ENCODE measurements at regions not wholly inside any gene's neighbourhood (a gene's known extent, or its start where the extent isn't known, plus 50 kb on each side); places are given as distances from the start of the nearest gene placed in this dataset.
"Not testable (repeated sequence)": the region's sequence is repeated elsewhere in the genome, so short reads cannot be mapped to it uniquely, and the experiment has no call there.

GRCh38 chr6:78530208-78530607, 337.1 kb upstream of the IRAK1BP1 start:
- TF ChIP-seq POLR2AphosphoS5 (IDR thresholded peaks at IDR 0.05) (no peak), CTCF (IDR thresholded peaks at IDR 0.05) (no peak), POLR2A (IDR thresholded peaks at IDR 0.05) (no peak)
- intact Hi-C loops (cut with DNase I; ENCODE audit: low total_unique reads): loop anchor here (5.0 kb wide), 1 partner anchor 337 kb away; the partner anchor contains the start of gene IRAK1BP1
- Histone ChIP-seq H3K27ac (no peak overlapping the region), H3K4me1 (no peaks in the 10 kb centered on the region), H3K4me3 (no peak overlapping the region), H3K36me3 (no peaks in the 10 kb centered on the region), H3K27me3 (no peaks in the 10 kb centered on the region), H3K9me3 (no peaks in the 10 kb centered on the region)
- DNase-seq (ENCODE audit: low spot score in 2 of 2): no peak

GRCh38 chr6:78533426-78533825, 333.9 kb upstream of the IRAK1BP1 start:
- intact Hi-C loops (cut with DNase I; ENCODE audit: low total_unique reads): loop anchor here (5.0 kb wide), 1 partner anchor 334 kb away; the partner anchor contains the start of gene IRAK1BP1
- H3K36me3 ChIP-seq: no peaks in the 10 kb centered on the region
- H3K27ac ChIP-seq: no peak overlapping the region

GRCh38 chr6:78533876-78534275, 333.5 kb upstream of the IRAK1BP1 start:
- intact Hi-C loops (cut with DNase I; ENCODE audit: low total_unique reads): loop anchor here (5.0 kb wide), 1 partner anchor 333 kb away; the partner anchor contains the start of gene IRAK1BP1
- DNase-seq (ENCODE audit: low spot score in 2 of 2): no peak

More at GRCh38 chr6:78533426-78533825, 333.9 kb upstream of the IRAK1BP1 start:
- no peak overlapping the region for H3K4me3 ChIP-seq
- H3K27me3 ChIP-seq: no peaks in the 10 kb centered on the region
- no peak for TF ChIP-seq CTCF (IDR thresholded peaks at IDR 0.05)
- TF ChIP-seq POLR2A (IDR thresholded peaks at IDR 0.05): no peak
- no peak for TF ChIP-seq POLR2AphosphoS5 (IDR thresholded peaks at IDR 0.05)
- no peaks in the 10 kb centered on the region for H3K4me1 ChIP-seq
- no peak for DNase-seq (ENCODE audit: low spot score in 2 of 2)
- no peaks in the 10 kb centered on the region for H3K9me3 ChIP-seq

GRCh38 chr6:78538002-78538401, 329.3 kb upstream of the IRAK1BP1 start:
- Histone ChIP-seq H3K36me3 (no peaks in the 10 kb centered on the region), H3K27me3 (no peaks in the 10 kb centered on the region), H3K4me1 (no peaks in the 10 kb centered on the region), H3K27ac (no peak overlapping the region), H3K9me3 (no peaks in the 10 kb centered on the region), H3K4me3 (no peak overlapping the region)
- intact Hi-C loops (cut with DNase I; ENCODE audit: low total_unique reads): no loop called here
- no peak for DNase-seq (ENCODE audit: low spot score in 2 of 2)
- TF ChIP-seq POLR2A (IDR thresholded peaks at IDR 0.05) (no peak), CTCF (IDR thresholded peaks at IDR 0.05) (no peak), POLR2AphosphoS5 (IDR thresholded peaks at IDR 0.05) (no peak)

More at GRCh38 chr6:78533876-78534275, 333.5 kb upstream of the IRAK1BP1 start:
- Histone ChIP-seq H3K36me3 (no peaks in the 10 kb centered on the region), H3K27me3 (no peaks in the 10 kb centered on the region), H3K27ac (no peak overlapping the region), H3K9me3 (no peaks in the 10 kb centered on the region), H3K4me1 (no peaks in the 10 kb centered on the region), H3K4me3 (no peak overlapping the region)
- TF ChIP-seq POLR2AphosphoS5 (IDR thresholded peaks at IDR 0.05) (no peak), POLR2A (IDR thresholded peaks at IDR 0.05) (no peak), CTCF (IDR thresholded peaks at IDR 0.05) (no peak)

GRCh38 chr6:78547636-78548035, 319.7 kb upstream of the IRAK1BP1 start:
- intact Hi-C loops (cut with DNase I; ENCODE audit: low total_unique reads); H3K4me3 ChIP-seq; H3K9me3 ChIP-seq; H3K27me3 ChIP-seq; H3K4me1 ChIP-seq; H3K27ac ChIP-seq; H3K36me3 ChIP-seq; DNase-seq (ENCODE audit: low spot score in 2 of 2): not testable (repeated sequence)

- no peaks in the 10 kb centered on the region for H3K4me1 ChIP-seq
- no peak overlapping the region for H3K27ac ChIP-seq
- no peak for DNase-seq (ENCODE audit: low spot score in 2 of 2)
- H3K4me3 ChIP-seq: no peak overlapping the region
- intact Hi-C loops (cut with DNase I; ENCODE audit: low total_unique reads): no loop called here
- no peak for TF ChIP-seq CTCF (IDR thresholded peaks at IDR 0.05)
- no peak for TF ChIP-seq POLR2A (IDR thresholded peaks at IDR 0.05)
- no peak for TF ChIP-seq POLR2AphosphoS5 (IDR thresholded peaks at IDR 0.05)
- no peaks in the 10 kb centered on the region for H3K36me3 ChIP-seq
- no peaks in the 10 kb centered on the region for H3K27me3 ChIP-seq
- peaks cover 7 to 22% of the 10 kb centered on the region in 2 donors for H3K9me3 ChIP-seq
These were observed 316.0 kb upstream of the IRAK1BP1 start for GRCh38 chr6:78551361-78551760.

All from breast epithelium (tissue), 4 donors.